Glomerular visceral epithelial cell (primary cell): ENCODE measurements at regions not wholly inside any gene's neighbourhood (a gene's known extent, or its start where the extent isn't known, plus 50 kb on each side); places are given as distances from the start of the nearest gene placed in this dataset.
A peak's percentile ranks its signal among the peaks of the same experiment; 100 is the strongest.

Experiments used
- DNase-seq: peaks from one replicate; pipeline ENCODE4 v3.0.0-alpha.2; 2016; ENCODE audit errors: extremely low spot score

DNA sequence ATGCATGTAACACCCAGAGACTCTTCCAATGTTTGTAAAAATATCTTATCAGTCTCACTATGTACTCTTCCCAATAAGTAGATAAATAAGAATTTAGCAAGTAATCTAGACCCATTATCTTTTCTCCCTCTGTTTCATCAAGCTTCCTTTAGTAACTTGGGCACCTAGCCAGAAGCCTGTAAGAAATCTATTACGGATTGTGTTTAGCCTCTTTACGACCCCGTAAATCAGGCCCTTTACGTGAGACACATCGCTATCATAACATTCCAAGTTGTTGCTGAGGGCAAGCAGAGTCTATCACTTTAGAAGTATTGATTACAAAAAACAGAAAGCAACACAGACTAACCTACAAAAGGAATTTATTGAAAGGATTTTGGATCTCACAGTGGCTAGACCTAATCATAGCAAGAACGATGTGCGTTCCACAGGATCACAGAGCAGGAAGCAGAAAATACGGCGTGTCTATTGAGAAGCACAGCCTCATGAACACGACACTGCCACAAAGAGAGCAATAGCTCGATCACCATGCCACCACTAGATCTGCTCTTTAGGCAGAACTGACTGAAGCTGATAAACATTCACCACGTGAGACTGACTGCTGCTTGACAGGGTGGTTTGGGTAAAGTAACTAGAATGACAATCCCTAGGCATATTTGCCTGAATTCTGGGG is 922.1 kb downstream of the AMY1C start:
- no peak for DNase-seq

DNA sequence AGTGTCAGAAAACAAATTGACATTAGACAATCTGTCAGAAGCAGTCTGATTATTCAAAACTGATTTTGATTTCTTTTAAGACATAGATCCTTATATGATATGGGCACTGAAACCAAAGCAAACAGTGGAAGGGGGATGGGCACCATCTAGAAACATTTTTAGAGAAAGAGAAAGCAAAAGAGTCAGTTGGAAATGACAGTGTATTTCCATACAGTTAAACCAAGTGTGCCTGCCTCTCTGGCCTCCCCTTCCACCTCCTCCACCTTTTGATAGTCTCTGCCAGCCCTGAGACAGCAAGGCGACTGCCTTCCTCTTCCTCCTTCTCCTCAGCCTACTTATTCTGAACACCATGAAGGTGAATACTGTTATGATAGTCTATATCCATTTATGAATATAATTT is 949.7 kb downstream of the AMY1C start:
- DNase-seq = no peak

DNA sequence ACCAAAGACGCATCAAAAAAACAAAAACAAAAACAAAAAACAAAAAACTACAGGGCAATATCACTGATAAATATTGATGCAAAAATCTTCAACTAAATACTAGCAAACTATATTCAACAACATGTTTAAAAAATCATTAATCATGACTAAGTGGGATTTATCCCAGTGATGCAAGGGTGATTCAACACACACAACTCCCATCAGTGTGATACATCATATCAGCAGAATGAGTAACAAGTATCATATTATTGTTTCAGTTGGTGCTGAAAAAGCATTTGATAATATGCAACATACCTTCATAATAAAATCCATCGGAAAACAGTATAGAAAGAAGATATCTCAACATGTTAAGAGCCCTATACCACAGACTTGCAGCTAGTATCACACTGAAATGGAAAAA is 953.0 kb downstream of the AMY1C start:
- no peak for DNase-seq

DNA sequence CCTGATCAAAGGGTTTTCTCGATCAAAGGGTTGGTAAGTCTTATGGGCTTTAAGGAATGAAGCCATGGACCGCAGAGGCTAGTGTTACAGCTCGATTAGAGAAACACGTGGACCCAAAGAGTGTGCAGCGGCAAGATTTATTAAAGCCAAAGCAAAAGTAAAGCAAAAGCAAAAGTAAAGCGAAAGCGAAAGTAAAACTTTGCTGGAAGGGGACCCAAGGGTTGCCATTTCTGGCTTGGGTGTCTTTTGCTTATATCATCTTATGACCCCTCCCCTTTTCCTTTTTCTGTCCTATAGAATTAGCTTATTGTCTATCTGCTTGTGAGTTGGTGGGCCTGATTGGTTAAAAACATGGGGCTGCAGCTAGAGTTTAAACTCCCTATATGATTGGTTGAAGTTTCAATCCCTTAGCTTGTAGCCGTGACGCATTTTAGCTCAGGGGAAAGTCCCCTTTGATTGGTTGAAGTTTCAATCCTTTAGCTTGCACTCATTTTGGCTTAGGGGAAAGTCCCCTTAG is 957.0 kb downstream of the AMY1C start:
- no peak for DNase-seq

DNA sequence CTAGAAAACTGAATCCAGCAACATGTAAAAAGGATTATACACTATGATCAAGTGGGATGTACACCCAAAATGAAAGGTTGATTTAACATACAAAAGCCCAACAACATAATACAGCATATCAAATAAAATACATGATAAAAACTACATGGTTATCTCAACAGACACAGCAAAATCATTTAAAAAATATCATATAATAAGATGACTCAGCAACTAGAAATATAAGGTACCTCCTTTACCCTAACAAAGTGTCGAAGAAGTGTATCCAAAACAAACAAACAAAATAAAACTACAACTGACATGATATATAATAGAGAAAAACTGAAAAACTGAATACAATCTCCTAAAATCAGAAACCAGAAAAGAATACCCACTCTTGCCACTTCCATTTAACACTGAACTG is 969.1 kb downstream of the AMY1C start:
- no peak for DNase-seq

DNA sequence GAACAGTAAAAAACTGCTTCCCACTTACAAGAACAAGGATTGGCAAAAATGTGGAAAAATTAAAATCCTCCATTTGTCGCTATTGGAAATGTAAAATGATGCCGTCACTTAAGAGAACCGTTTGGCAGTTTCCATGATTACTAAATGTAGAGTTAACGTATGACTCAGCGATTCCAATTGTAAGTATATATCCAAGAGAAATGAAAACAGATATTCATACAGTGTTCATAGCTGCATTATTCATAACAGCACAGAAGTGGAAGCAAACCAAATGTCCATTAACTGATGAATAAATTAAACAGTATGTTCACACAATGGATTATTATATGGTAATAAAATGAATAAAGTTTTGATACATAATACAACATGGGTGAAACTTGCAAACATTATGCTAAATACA is 971.0 kb downstream of the AMY1C start:
- DNase-seq = no peak

DNA sequence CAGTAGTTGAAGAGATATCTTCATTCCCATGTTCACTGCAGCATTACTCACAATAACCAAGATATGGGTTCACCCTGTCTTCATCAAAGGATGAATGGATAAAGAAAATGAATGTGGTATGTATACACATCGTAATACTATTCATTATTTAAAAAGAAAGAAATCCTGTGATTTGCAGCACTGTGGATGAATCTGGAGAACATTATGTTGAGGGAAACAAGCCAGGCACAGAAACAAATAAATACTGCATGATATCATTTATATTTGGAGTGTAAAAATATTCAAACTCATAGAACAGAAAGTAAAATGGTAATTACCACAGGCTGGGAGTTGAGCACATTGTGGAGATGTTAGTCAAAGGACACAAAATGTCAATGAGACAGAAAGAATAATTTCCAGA is 977.2 kb downstream of the AMY1C start:
- DNase-seq = no peak

DNA sequence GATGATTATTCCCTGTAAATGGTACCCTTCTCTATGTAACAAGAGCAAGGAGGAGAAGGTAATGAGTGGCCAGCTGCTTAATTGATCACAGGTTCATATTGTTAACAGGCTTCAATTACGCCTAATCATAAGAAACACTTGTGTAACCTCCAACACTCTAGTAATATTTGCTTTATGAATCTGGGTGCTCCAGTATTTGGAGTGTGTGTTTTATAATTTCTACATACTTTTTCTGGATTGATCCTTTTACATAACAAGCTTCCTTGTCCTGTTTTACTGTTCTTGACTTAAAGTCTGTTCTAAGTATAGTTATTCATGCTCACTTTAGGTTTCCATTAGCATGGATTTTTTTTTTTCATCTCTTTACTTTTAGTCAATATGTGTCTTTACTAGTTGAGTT is 984.2 kb downstream of the AMY1C start:
- no peak for DNase-seq

DNA sequence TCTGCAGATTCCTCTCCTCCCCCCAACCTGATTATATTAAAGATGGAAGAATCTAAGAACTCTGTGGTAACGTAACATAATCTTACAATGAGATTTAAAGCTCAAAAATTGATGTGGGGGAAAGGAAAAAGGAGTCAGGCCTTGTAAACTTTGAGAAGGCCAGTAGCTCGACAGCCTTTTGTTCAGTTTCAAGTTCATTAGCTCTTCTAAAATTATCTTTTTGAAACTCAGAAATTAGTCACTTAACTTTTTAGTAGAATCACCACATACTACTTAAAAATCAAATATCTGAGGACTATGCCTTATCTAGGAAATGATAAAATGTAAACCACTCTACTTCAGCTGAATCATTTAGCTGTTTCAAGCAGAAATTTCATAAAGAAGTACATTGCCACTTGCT is 996.2 kb downstream of the AMY1C start:
- DNase-seq = no peak

DNA sequence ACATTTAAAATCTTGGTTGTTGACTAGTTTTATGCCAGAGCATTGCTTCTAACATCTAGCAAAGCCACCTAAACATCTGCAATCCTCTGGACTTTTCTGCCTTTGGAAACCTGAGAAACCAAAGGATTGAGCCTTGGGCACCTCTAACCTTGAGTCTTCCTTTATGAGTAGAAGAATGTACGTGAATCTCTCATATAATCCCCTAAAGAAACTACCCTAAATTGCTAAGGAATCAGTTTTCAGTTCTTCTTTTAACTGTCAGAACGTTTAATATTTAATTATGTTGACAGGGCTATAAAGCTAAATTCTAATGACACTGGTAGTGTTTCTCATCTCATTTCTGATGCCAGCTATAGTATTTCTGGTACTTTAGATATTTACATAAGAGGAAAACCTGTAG is 997.3 kb downstream of the AMY1C start:
- DNase-seq = no peak

DNA sequence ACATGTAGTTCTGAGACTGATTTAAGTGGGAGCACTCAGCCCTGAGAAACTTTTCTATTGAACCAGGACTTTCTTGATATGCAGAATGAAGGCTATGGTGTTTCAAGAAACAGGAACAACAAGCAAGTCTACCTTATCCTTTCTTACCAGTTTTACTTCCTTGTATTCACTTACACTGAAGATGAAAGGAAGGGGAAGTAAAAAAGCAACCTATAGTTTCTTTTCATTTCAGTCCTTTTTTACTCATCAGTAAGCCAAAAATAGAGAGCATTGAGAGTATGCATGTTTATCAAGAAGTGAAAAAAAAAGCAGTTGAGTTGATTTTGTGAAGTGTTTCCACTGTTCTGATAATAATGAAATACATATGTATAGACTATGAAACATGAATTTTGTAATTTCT is 1010.3 kb downstream of the AMY1C start:
- no peak for DNase-seq

DNA sequence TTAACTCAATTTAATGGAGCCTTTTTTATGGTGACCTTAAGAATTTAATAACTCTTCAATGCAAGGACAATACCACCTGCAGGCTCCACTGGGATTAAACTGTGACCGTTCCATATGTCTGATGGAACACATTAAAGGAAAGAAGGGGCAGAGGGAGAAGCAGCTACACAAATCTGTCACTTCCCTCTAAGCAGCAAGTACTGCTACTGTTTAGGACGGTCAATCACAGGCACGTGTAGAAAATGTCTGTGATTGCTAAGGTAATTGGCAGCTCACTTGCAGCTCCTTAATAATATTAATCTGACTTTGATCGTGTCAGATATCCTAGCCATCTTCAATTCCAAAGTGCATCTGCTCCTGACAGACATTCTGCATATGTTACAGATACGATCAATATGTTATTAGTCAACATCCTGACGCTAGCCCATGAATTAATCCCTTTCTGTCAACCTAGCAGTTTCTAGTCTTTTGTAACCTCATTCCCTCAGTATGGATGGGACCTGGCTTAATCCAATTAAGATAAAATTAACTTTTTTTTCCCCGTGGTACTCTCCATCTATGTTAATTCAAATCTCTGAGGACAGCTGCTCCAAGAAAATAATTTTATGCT is 1012.4 kb downstream of the AMY1C start:
- no peak for DNase-seq

DNA sequence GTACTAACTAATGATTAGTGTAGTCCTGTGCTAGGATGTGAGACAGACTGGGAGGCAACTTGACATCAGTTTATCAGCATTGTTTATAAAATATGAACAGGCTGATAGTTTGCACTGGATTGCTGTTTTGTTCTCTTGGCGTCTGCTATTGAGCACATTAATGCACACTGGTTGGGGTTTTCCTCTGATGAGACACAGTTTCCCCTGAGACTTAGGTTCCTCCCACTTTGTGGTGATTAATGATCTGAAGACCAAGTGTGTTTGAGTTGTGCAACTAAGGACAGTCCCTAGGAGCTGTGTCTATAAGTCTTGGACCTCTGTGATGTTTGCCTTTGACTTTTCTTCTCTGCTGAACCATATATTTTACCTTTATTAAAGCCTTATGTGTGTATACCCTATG is 1015.4 kb downstream of the AMY1C start:
- DNase-seq = peak; percentile 11

DNA sequence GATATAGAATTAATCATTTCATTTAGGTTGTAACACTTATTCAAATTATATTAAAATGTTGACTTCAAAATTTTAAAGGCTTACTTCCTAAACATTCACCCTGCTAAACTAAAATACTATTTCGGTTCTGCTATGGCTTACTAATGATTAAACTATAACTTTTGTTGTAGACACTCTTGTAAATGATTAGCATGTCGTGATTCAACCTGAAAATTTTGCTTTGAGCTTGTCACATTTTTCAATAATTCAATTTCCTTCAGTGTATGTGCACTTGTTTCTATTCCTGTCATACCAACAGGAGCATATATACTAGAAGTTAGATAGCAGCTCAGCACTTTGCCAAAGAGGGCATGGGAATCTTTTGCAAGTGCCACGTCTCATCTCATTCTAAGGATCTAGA is 1018.8 kb downstream of the AMY1C start:
- DNase-seq = peak; percentile 2

DNA sequence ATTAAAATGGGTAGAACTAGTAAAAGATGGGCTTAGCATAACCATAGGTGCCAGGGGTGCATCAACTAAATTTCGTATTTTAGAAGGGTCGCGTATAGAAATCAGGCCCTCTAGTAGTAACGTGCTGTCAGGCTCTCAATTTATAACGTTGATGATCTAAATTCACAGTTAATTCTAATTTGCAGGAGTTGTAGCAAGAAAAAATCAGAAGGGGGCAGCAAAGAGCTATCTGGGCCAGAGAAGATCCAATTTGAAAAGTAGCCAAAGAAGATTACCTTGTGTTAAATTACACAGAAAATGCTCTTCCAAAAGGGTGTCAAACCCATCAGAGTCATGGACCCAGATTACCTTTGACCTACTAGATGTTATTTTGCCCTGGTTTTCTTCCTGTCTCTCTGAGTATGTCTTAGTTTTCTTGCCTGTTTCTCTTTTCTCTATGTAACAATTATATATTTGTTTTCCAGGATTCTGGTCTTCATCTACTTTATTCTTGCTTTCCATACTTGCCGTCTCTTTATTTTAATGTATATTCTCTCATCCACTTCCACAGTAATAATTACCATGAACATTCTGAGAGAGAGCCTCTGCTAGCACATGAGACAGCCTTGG is 1030.9 kb downstream of the AMY1C start:
- peak; percentile 50 for DNase-seq

DNA sequence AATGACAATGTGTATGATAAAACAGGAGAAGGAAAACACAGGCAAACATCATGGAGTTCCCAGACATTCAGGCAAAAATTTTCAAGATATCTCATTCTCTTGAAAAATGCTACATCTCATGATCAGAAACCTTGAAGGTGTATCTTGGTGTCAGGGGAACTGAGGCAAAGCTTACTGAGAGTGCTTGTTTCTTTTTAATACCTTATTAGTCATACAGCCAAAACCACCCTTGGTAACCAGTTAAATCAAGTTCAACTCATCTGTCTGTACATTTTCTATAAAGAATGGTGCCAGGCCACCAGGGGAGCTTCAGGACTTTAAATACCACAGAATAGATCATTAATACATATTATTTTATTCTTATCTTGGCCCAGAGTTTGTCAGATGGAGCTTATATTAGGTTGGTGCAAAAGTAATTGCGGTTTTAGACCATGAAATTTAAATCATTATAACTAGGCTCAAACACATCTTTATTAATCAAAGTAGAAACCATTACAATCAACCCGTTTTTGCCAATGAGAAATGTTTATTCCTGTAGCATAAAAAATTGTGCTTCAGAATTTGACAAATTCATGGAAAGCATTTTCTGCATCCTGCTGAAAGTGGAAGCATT is 1036.0 kb downstream of the AMY1C start:
- no peak for DNase-seq

DNA sequence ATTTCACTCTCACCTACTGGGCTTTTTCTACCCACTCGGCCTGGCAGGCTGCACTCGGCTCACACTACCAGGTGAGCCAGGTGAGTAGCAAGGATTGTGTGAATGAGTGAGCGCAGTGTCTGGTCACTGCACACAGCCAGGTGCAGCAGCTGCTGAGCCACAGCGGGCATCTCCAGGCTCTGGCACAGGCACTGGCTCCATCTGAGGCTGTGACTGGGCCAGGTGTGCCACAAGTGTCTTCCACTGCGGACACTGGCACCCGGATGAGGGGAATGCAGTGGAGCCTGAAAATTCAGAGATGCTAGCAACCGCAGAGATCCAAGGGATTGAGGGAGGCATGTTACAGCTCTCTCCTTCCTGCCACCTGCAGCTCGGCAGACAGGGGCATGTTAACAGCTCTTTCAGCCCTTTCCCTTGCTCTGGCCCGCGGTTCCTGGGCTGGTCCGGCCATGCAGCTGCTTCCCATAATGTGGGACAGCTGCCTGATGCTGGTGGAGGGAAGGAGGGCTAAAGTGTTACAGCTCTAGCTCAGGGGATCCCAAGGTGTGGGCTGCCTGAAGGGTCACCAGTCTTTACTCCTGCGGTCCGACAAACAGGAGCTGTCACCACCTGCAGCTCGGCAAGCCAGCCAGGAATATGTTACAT is 1038.3 kb downstream of the AMY1C start:
- no peak for DNase-seq

DNA sequence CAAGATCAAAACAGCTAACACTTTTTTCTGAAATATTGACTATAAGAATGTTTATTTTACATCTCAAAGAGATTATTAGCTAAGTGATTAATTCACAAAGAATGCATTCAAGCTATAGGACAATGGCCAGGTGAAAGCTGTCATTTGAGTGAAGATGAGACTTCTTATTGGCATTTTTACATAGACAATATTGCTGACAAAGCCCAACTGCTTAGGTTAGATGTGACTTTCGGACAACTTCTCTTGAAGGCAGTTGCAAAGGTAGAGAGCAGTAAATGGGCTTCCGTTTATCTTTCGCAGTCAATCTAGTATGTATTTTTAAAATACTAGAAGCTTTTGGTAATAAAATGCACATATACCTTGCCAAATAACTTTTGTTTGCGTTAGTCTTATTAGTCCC is 1041.3 kb downstream of the AMY1C start:
- DNase-seq = no peak

DNA sequence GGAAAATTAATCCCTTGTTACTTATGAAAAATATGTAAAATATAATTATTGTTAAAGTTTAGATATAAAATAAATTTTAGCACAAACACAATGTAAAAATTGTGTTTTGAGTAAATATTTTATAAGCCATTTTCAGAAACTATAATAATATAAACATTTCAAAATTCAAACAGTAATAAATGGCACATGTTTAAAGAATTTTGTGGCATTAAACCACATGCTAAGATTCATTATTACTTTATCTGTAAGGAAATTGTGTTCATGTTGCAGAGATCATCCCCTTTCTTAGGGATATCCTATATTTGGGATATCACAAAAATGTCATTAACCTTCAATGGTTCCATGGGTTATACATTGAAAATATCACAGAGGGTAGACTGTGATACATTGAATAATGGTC is 1044.3 kb downstream of the AMY1C start:
- no peak for DNase-seq

DNA sequence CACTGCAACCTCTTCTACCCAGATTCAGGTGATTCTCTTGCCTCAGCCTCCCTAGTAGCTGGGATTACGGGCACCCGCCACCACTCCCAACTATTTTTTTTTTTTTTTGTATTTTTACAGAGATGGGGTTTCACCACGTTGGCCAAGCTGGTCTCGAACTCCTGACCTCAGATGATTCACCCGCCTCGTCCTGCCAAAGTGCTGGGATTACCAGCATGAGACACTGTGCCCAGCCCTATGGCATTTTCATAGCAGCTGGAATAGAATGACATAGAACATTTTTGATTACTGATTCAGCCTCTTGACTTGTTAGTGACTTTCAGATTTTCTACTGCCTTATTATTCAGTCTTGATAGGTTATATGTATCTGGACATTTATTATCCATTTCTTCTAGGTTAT is 1046.2 kb downstream of the AMY1C start:
- no peak for DNase-seq

DNA sequence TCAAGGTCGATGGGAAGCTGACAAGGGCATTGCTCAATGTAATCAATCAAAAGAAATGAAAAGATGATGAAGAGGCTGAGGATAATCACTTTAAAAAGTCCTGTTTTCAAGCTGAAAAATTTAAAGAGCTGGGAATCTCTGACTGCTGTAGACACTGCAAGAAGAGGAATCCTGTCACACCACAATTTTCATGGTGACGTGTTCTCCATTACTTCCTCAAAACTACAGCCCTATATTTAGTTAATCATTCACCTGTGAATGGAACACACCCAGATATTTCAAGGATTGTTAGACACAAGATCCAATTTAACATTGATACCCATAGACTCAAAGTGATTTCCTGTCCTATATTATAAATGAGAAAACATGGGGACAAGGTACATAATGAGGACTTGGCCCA is 1048.3 kb downstream of the AMY1C start:
- no peak for DNase-seq

DNA sequence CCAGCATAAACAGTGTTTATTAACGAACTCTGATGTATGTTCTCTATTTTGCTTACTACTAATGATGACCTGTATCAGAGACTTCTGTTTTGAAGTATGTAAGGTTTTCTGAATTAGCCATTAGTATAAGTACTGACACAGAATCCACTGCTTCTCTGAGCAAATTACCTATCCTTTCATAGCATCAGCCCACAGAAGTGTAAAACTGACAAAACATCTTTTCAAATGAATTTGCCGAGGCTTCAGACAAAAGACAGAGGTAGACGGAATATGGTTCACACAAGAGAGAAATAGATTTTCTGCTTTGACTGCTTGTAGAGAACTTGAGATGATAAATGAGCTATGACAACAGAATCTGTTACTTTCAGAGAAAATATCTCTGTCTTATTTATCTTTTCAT is 1051.6 kb downstream of the AMY1C start:
- no peak for DNase-seq
